NT2/D1 (cell line): ENCODE measurements at regions not wholly inside any gene's neighbourhood (a gene's known extent, or its start where the extent isn't known, plus 50 kb on each side); places are given as distances from the start of the nearest gene placed in this dataset.

Source experiments
- YY1 ChIP-seq: IDR thresholded peaks from 2 replicates; pipeline ENCODE4 v1.6.1; 2011; ENCODE audit not compliant: insufficient read length, insufficient read depth
- ZNF274 ChIP-seq: IDR thresholded peaks from 2 replicates; pipeline ENCODE4 v1.6.1; 2011; ENCODE audit warnings: mild to moderate bottlenecking, low read depth, low read length

DNA sequence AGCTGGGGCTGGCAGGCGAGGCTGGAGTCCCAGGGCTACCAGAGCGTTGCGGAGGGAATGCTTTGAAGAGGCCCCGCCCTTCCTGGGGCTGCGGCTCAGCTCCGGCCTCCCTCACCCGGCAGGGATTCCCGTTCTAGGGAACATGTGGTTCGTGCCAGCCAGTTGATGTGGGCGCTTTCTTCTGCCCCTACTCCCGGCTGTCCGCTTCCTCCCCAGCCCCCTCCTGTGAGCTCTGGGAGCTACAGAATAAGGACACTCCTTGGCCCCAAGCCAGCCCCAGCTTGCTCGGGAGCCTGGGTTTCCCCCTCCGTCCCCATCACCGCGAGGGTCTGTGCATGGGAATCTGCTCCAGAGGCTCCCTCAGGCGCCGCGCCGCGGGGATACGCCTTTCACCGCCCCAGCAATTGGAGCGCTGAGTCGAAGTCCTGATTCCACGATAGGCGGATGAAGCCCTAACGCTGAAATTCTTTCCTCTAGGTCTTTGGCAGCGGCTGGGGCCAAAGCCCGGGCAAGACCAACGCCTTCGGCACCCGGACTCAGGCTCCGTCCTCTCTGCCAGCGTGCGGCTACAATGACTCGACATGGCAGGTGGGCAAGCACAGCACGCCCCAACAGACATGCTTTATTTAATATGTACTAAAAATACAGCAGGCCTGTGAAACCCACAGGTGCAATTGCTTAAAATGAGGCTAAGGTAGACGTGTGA lies 69.5 kb downstream of the KLF15 start:
- no peak for TF ChIP-seq ZNF274
- no peak for TF ChIP-seq YY1
